ENCODE measurements at regions not wholly inside any gene's neighbourhood (a gene's known extent, or its start where the extent isn't known, plus 50 kb on each side); places are given as distances from the start of the nearest gene placed in this dataset.

- no peak for DNase-seq
Observed at GRCh38 chr12:66848967-66849366, 170.1 kb upstream of the GRIP1 start.

DNA sequence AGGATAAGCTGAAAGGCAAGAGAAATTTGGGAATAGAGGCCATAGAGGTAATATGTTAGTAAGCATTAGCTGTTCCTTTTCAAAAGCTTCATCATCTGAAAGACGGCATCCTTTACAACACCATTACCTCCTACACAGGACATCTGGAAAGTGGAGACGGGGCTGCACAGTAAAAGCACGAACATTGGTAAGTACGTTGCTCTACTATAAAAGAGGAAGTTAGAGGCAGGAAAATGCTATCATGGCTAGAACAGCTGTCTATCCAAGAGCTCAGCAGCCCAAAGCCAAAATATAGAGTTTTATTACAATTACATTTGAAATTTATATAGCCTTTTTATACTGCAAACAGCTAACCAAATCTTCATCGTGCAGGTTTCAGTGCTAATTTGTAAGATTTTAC is 172.3 kb upstream of the GRIP1 start:
- DNase-seq: no peak

GRCh38 chr12:66852091-66852490 is 173.2 kb upstream of the GRIP1 start:
- no peak for DNase-seq

GRCh38 chr12:66852765-66853164 is 173.9 kb upstream of the GRIP1 start:
- no peak for DNase-seq

GRCh38 chr12:66859751-66860440 is 181.0 kb upstream of the GRIP1 start:
- no peak for DNase-seq

DNA sequence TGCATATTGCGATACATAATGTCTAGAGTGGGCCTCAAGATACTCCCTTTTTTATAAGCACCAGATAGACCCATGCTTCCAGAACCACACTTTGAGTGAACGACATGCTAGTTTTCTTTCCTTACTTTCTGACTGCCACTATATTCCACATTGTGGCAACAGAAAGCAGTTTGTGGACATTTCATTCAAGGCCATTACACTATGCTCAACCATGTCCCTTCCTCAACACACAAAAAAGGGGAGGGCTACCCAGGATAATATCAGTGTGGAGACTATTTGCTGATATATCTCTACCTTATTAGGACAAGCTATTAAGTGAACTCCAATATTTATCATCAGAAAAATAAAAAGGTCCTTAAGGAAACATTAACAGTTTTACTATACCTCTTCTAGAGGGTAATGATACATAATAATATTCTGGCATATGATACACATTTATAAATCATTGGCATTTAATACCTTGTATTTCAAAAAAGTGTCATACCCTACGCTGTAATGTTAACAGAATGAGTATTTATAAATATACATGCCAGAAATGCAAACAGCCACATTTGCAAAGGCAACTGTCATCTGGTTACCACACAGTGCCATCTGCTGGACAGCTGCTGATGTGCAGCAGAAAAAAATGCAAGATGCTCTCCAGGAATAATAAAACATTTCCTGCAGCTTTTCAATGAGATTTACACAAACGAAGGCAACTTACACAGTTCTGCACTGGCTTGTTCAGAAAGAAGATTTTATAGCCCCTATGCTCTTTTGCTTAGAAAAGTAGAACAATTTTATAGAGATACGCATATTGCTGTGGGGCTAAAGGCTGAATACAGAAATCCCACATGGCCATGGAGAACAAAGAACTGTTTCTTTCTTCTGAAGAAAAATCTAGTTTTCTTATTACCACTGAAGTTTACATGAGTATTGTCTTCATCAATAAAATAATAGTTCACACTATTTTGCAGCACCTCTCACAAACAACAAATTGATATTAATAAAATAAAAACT is 182.2 kb upstream of the GRIP1 start:
- peak in 44 of 56 donors; percentile 0 to 82 (median 16) for DNase-seq

- no peak for DNase-seq
Observed at GRCh38 chr12:66862356-66862985, 183.6 kb upstream of the GRIP1 start.

DNA sequence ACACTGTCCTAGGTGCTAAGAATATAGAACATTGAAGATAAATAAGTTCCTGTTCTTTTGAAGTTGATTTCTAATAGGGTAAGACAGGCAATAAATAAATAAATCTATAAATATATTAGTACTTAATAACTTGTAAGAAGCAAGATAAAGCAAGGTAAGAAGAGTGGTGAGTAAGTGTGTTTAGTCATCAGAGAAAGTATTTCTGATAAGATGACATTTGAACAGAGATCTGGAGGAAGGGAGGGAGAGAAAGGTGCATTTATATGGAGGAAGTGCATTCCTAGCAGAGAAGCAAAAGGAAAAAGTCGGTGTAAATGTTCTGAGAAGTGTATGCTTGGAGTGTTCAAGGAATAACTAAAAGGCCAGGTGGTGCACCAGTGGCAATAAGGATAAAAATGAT is 184.4 kb upstream of the GRIP1 start:
- DNase-seq: no peak

- no peak for DNase-seq
Observed at GRCh38 chr12:66877925-66878324, 199.0 kb upstream of the GRIP1 start.

DNA sequence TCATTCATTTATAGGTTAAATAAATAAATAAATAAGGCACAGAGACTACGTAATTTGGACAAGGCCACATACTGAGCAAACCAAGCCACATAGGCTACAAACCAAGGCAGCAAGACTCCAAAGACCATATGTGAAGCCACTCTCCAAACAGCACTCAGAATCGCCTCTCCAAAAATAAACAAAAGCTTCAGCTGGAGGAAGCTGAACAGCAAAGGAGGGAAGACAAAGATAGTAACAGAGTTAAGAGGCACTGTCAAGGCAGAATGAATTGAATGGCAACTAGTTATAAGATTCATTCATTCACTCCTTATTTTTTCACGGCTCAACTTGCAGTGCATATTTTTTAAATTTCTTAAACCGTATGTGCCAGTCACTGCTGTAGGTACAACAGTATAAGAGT is 200.5 kb upstream of the GRIP1 start:
- DNase-seq: no peak

- DNase-seq: no peak
Observed at GRCh38 chr12:66881386-66881785, 202.5 kb upstream of the GRIP1 start.

DNA sequence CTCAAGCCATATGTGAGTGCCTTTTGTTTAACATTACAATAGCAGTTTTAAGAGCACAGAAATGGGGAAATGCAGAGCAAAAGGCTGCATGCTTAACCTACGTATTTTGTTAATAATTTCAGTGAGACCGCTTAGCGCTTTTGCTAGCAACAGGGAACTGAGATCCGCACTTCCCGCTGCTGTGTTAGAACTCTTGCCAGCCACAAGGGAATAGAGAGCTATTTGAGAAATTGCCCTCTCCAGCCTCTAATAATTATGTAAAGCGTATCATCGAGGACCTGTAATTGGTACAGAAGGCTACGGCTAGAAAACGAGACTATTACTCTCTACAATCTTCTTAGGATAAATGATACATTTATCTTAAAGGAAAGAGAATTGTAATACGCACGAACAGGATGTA is 205.2 kb upstream of the GRIP1 start:
- DNase-seq: no peak

GRCh38 chr12:66885115-66885875 is 206.4 kb upstream of the GRIP1 start:
- DNase-seq: no peak

- peak in 3 of 56 donors; percentile 1 to 7 (median 2) for DNase-seq
Observed at GRCh38 chr12:66896797-66897196, 217.9 kb upstream of the GRIP1 start.

DNA sequence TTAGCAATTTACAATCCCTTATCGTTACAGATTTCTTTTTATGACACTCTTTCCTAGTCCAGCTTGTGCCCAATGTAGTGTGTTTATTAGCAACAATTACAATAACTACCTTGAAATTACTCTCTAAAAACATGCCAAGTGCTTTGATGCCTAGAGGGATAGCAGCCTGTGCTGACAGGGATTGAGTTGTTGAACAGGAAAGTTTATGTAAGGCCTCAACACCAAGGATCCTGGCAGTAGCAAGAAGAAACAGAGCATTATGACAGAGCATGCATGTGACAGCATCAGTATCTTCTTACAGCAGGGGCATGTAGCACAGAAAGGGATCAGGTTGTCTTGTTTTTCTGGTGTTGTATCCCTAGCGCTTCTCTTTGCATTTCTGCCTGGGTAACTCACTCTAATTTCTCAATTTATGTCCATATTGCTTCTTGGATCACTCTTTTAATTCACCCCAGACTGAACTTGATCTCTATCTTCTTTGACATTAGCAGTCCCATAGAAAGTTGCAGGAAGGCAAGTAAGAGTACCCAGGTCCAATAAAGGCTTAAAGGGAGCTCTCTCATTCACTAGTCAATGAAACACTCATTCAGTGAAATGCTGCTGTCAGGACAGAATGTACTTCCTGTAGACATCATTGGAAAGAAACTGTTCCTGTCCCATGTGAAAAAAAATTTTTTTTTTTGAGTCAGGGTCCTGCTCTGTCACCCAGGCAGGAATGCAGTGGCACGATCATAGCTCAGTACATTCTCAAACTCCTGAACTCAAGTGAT is 220.0 kb upstream of the GRIP1 start:
- DNase-seq: no peak

- DNase-seq: no peak
Observed at GRCh38 chr12:66899588-66899987, 220.7 kb upstream of the GRIP1 start.

- DNase-seq: no peak
Observed at GRCh38 chr12:66900616-66901015, 221.7 kb upstream of the GRIP1 start.

- no peak for DNase-seq
Observed at GRCh38 chr12:66901138-66901932, 222.5 kb upstream of the GRIP1 start.

DNA sequence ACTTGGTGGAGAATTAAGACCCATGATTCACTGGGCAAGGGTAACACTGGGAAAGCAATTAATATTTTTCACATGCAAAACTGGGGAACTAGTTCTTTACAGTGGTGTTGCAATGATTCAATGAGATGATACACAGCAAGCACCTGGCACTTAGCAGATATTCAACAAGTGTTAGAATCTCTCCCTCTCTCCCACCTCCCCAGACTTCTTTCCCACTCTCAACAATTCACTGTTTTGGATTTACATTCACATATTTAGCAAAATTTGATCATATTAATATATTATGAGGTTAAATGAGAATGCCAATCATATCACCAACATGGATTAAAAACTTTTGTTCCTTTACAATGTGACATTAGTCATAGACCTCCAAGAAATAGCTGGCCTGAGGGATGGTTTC is 223.1 kb upstream of the GRIP1 start:
- no peak for DNase-seq
